Left colon (tissue), 2 donors: ENCODE measurements at regions not wholly inside any gene's neighbourhood (a gene's known extent, or its start where the extent isn't known, plus 50 kb on each side); places are given as distances from the start of the nearest gene placed in this dataset.

Experiments
- ATAC-seq: fragments of 200-7000 bp; cut with Tn5 transposase; one replicate; pipeline ENCODE4 v1.9.1; 2020; ENCODE audit warnings: mild to moderate bottlenecking, moderate library complexity
- DNase-seq, 2 donors: peaks; one replicate each; pipeline ENCODE4 v3.0.0-alpha.2; 2020
- intact Hi-C, 2 donors: fragments of 100-400 bp; cut with DNase I in 1 of 2; cut with micrococcal nuclease in 1 of 2; formaldehyde crosslinking; loops; one replicate each; pipeline versions ENCODE4 v1.11.2 to v1.14.0; 2022; cut with DNase I, micrococcal nuclease
- donor health status: DM: no; HTN: no; CAD: no.
- donor health status: DM: yes; HTN: yes; CAD: no.

DNA sequence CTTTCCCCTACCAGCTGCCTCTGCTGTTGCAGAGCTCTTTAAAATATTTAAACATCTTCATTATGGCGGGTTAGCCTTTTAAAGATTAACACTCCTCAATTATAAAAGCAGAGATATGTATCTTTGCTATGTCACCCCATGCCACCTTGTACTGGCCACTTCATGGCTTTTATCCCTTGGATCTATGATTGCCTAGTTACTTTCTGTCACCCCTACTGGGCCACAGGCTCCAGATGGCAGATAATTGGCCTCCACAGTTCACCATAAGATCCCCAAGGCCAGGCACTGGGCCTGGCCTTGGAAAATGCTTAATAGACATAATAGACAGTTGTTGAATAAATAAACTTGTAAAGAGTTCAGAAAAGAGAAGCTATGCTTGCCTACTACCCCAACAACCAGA, 142.0 kb upstream of the SHB start:
- DNase-seq = no peak
- no peak for ATAC-seq
- intact Hi-C loops = loop anchor here in 1 of 2 donors (10.0 kb wide), 1 partner anchor 56 kb away; no protein-coding TSS in a partner anchor

DNA sequence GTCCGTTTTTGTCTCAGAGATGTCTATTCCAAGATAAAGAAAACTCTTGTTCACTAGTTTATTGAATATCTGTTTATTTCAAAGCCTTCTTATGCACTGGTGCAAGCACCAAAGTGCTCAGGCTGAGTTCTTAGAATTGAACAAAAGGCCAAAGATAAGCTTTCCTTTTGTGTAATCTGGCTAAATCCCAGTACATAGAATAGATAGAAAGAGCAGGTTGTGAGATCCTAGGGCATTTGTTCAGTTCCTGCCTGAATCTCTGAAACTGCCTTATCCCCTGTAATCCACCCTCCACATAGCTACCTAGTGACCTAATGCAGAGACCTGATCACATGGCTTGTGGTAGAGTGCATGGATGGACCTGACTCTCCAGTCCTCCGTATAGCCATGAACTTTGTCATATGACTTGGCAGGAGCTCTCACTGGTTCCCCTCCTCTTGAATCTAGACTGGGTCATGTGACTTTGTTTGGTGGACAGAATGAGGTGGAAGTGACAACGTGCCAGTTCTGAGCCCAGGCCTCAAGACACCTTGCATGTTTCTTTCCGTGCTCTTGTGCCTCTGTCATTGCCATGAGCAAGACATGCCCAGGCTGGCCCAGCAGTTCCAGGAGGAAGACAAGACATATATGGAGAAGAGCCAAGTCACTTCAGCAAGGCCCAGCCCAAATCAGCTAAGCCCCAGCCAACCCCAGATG, 139.3 kb upstream of the SHB start:
- ATAC-seq (no peak), DNase-seq (no peak)
- intact Hi-C loops = no loop called here

DNA sequence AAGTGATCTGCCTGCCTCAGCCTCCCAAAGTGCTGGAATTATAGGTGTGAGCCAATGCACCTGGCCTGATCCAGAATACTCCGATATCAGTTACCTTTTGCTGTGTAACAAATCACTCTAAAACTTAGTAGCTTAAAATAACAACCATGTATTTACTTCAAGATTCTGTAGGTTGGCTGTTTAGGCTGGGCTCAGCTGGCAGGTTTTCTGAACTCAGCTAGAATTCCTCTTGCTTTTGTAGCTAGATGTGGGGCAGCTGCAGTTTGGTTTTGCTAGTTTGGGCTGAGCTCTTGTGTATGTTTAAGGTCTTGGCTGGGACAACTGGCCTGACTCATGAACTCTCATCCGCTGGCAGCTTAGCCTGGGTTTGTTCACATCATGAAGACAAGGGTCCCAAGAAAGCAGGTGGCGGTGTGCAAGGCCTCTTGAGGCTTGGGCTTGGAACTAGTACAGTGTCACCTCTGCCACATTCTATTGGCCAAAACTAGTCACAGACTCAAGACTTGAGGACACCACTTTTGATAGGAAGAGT, 138.3 kb upstream of the SHB start:
- DNase-seq (no peak), ATAC-seq (no peak)
- intact Hi-C loops = no loop called here

GRCh38 chr9:38205279-38205678, 136.3 kb upstream of the SHB start:
- ATAC-seq (no peak), DNase-seq (no peak)
- intact Hi-C loops = no loop called here

DNA sequence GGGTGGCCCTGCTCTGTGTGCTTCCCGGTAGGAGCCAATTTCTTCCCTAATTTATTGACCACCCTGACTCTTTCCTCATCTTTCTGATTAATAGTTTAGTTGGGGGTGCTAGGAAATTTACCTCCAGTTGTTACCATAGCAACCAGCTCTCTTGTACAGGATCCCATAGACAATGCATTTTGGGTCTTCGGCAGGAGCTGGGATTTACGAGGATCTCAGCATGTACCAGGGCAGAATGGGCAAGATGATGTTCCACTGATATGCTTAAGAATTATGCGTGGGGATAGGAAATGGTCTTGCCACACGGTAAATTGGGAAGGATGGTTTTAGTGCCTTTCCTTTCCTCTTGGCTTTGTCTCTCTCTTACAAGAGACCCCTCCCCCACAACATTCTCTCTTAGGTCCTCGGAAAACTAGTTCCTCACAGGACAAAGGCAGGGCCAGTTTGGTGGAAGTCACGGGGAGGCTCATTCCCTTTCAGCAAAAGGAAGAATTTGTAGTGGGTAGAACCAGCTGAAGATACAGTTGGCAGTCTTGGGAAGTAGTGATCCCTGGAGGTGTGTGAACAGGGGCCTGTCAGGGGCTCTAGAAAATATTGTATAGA, 133.4 kb upstream of the SHB start:
- ATAC-seq (no peak), DNase-seq (no peak)
- intact Hi-C loops = no loop called here

DNA sequence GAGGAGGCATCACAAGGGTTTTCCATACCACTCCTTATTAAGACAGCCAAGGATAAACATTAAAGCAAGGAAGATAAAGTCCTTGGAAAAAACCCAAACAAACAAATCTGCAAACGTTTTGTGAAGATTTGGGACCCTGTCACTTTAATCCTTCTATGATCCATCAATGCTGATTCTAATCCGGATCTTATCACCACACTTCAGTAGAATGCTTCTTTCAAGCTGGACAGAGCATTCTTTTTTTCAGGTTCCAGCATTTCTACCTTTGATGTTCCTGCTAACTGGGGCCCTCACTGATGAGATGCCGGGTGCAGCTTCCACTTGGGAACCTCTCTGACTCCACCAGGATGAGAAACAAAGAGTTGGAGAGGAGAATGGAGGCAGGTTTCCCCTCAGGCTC, 132.8 kb upstream of the SHB start:
- ATAC-seq (no peak), DNase-seq (no peak)
- intact Hi-C loops = no loop called here

GRCh38 chr9:38200431-38200830, 131.4 kb upstream of the SHB start:
- intact Hi-C loops = no loop called here
- ATAC-seq (no peak), DNase-seq (no peak)

- intact Hi-C loops = no loop called here
- DNase-seq = no peak
- no peak for ATAC-seq
Observed at GRCh38 chr9:38198140-38198539, 129.1 kb upstream of the SHB start.

GRCh38 chr9:38196714-38197113, 127.7 kb upstream of the SHB start:
- intact Hi-C loops = no loop called here
- DNase-seq = no peak
- no peak for ATAC-seq

GRCh38 chr9:38195737-38196161, 126.7 kb upstream of the SHB start:
- ATAC-seq (no peak), DNase-seq (no peak)
- intact Hi-C loops = no loop called here

GRCh38 chr9:38194870-38195269, 125.8 kb upstream of the SHB start:
- no peak for ATAC-seq
- intact Hi-C loops = no loop called here

DNA sequence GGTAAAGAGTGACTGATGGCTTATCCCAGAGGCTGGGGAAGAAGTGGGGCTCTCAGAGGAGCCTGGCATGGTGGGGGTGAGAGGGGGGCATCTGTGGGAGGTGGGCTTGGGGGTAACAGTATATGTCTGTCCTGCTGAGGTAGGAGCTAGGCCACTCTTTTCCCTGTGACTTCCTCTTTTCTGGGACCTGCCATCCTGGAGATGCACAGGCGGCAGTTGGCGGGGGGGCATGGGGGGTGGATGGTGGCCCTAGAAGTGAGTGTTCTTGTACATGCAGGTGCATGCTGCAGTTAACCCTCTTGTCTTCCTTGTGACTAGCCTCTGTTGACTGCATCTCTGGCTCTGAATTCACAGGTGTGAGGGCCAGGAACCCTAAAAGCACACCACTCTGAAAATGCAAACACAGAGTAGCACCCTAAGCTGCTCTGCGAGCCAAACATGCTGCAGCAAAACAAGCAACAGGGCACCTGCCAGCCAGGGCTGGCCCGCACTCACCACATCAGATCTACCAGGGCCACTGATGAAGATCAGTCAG, 123.8 kb upstream of the SHB start:
- DNase-seq (no peak), ATAC-seq (no peak)
- intact Hi-C loops = no loop called here

More at GRCh38 chr9:38194870-38195269, 125.8 kb upstream of the SHB start:
- DNase-seq = no peak

DNA sequence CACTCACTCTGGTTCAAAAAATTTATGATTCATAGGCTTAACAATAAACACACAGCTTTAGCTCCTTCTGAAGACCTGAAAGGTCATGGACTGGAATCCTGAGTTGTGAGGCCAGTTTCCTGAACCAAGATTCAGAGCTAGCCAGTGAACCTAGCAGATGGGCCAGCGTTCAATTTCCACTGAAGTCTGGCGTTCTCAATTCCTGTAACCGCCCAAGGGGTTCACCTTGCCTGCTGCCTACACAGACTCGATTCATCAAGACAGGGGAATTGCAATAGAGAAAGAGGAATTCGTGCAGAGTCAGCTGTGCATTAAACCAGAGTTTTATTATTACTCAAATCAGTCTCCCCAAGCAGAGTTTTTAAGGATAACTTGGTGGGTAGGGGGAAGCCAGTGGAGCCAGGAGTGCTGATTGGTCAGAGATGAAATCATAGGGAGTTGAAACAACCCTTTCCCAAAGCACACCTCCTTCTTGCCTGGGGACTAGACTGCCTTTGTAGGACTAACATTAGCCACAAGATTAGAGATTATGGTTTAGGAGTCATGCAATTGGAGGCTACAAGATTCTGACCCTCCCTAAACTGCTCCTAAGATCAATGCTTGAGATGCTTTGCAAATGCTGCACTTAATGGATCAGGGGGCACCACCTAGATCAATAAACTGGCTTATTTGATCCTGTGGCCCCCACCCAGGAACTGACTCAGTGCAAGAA, 117.5 kb upstream of the SHB start:
- no peak for ATAC-seq
- intact Hi-C loops = no loop called here
- DNase-seq = no peak

DNA sequence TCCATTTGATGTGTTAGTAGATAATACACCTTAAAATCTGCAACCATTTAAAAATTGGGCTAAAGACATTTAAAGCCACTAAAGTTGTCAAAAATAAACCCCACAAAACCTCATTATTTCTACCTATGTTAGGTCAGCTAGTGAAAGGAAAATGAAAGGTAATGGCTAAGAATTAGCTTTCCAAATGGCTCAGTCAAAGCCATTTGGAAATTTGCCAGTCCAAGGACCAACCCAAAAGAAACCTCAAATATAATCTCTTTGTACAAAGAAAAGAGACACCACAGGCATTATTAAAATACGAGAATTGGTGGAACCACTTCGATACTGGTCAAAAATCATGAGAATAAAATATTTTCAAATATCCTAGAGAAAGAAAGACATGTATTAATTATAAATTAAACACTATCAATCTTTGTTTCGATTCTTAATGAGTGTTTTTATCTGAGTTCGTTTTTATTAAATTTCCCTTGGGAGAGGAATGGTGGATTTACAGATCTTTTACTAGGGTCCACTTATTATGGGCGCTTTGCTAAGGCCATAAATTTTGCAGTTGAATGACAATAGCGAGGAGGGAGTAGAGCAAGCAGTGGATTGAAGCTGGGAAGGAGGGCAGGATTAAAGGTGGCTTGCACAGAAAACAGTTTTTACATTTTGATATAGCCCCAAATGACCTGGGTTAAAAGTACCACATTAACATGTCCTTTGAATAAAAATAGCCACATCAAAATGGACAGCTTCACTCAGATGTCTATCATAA, 116.8 kb upstream of the SHB start:
- no peak for ATAC-seq
- intact Hi-C loops = no loop called here

GRCh38 chr9:38183994-38184568, 115.1 kb upstream of the SHB start:
- no peak for ATAC-seq
- no peak for DNase-seq
- intact Hi-C loops = no loop called here

More for the DNA sequence above, 116.8 kb upstream of the SHB start:
- DNase-seq = no peak

GRCh38 chr9:38182321-38182720, 113.3 kb upstream of the SHB start:
- intact Hi-C loops = no loop called here
- ATAC-seq (no peak), DNase-seq (no peak)

DNA sequence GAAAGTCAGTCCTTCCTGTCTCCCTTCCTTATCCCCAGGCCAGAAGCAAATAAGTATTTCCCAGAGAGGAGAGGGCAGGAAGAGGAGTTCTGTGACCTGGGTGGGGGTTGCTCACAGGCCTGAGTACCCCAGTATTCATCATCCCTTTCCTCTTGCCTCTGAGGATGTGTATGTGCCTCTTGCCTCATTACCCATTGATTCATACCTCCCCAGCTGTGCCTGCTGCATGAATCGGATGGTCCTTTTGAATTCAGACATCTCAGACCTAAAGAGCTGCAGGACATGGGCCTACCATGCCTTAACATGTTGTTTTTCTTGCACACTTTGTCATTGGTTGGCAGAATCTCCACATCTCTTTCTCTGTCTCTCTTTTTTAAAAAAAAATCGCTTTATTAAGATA, 112.8 kb upstream of the SHB start:
- DNase-seq (no peak), ATAC-seq (no peak)
- intact Hi-C loops = no loop called here

DNA sequence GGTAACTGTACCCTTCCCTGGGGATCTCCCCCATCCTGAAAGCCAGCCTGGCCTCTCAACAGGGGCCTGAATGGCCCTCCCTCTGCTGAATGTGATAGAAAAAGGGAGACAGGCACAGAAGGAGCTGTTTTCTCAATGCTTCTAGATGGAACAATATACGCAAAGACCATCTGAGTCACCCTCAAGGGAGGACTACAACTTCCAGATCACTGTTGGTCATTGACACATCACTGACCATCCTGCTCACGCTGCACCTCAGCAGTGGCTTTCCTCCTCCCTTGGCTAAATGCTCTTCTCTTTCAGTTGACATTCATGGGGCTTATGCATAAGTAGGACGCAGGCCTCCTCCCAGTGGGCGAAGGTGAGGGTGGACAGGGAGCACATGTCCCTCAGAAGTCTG, 112.2 kb upstream of the SHB start:
- ATAC-seq = no peak
- no peak for DNase-seq
- intact Hi-C loops = no loop called here

- intact Hi-C loops = no loop called here
- DNase-seq = no peak
- no peak for ATAC-seq
Observed at GRCh38 chr9:38180656-38181055, 111.6 kb upstream of the SHB start.
